Glutamatergic neuron (in vitro differentiated cells): ENCODE measurements at regions not wholly inside any gene's neighbourhood (a gene's known extent, or its start where the extent isn't known, plus 50 kb on each side); places are given as distances from the start of the nearest gene placed in this dataset.
A peak's percentile ranks its signal among the peaks of the same experiment; 100 is the strongest.

Source experiments
- DNase-seq: peaks from one replicate; pipeline ENCODE4 v3.0.0; 2022
- H3K27ac Mint-ChIP-seq: one replicate; pipeline ENCODE4 v1.8.0; 2020; ENCODE audit warnings: mild to moderate bottlenecking, mixed read lengths, inconsistent platforms; ENCODE audit not compliant: unreplicated experiment
- H3K27me3 Mint-ChIP-seq: one replicate; pipeline ENCODE4 v1.8.0; 2020; ENCODE audit warnings: mild to moderate bottlenecking, moderate library complexity, mixed read lengths, inconsistent platforms; ENCODE audit not compliant: unreplicated experiment
- H3K36me3 Mint-ChIP-seq: one replicate; pipeline ENCODE4 v1.8.0; 2020; ENCODE audit warnings: mild to moderate bottlenecking, mixed read lengths, inconsistent platforms; ENCODE audit not compliant: unreplicated experiment
- H3K4me1 Mint-ChIP-seq: one replicate; pipeline ENCODE4 v1.8.0; 2020; ENCODE audit warnings: mild to moderate bottlenecking, low read depth, mixed read lengths, inconsistent platforms; ENCODE audit not compliant: unreplicated experiment
- H3K4me3 Mint-ChIP-seq: one replicate; pipeline ENCODE4 v1.8.0; 2020; ENCODE audit warnings: mild to moderate bottlenecking, mixed read lengths, inconsistent platforms; ENCODE audit not compliant: unreplicated experiment
- H3K9me3 Mint-ChIP-seq: one replicate; pipeline ENCODE4 v1.8.0; 2020; ENCODE audit warnings: mild to moderate bottlenecking, moderate library complexity, mixed read lengths, inconsistent platforms; ENCODE audit not compliant: unreplicated experiment
- CTCF ChIP-seq: fragments of 200-600 bp; sonication (generic); IDR thresholded peaks from one replicate; pipeline ENCODE4 v1.5.0; 2021; ENCODE audit not compliant: partially characterized antibody, unreplicated experiment

GRCh38 chr20:11686820-11687543 lies 230.7 kb upstream of the BTBD3 start:
- no peaks in the 10 kb centered on the region for H3K36me3 Mint-ChIP-seq
- H3K4me1 Mint-ChIP-seq: peaks cover 6% of the 10 kb centered on the region
- peak overlapping the region; percentile 83 for H3K4me3 Mint-ChIP-seq
- no peak overlapping the region for H3K27ac Mint-ChIP-seq
- H3K27me3 Mint-ChIP-seq: no peaks in the 10 kb centered on the region
- peak; percentile 49 for DNase-seq
- TF ChIP-seq CTCF: no peak
- no peaks in the 10 kb centered on the region for H3K9me3 Mint-ChIP-seq

- Mint-ChIP-seq H3K4me3 (peak overlapping the region; percentile 83), H3K36me3 (no peaks in the 10 kb centered on the region), H3K9me3 (no peaks in the 10 kb centered on the region), H3K27me3 (no peaks in the 10 kb centered on the region), H3K27ac (no peak overlapping the region), H3K4me1 (peaks cover 6% of the 10 kb centered on the region)
- DNase-seq: no peak
- no peak for TF ChIP-seq CTCF
Measured at GRCh38 chr20:11687546-11688292, 230.0 kb upstream of the BTBD3 start.

GRCh38 chr20:11689262-11689661 lies 228.4 kb upstream of the BTBD3 start:
- peaks cover 6% of the 10 kb centered on the region for H3K4me1 Mint-ChIP-seq
- no peak for TF ChIP-seq CTCF
- H3K27me3 Mint-ChIP-seq: no peaks in the 10 kb centered on the region
- no peak overlapping the region for H3K27ac Mint-ChIP-seq
- H3K36me3 Mint-ChIP-seq: no peaks in the 10 kb centered on the region
- no peak overlapping the region for H3K4me3 Mint-ChIP-seq
- H3K9me3 Mint-ChIP-seq: no peaks in the 10 kb centered on the region
- no peak for DNase-seq

- Mint-ChIP-seq H3K9me3 (no peaks in the 10 kb centered on the region), H3K4me3 (no peak overlapping the region), H3K4me1 (peaks cover 1% of the 10 kb centered on the region), H3K36me3 (no peaks in the 10 kb centered on the region), H3K27ac (no peak overlapping the region), H3K27me3 (no peaks in the 10 kb centered on the region)
- TF ChIP-seq CTCF: no peak
- no peak for DNase-seq
Measured at GRCh38 chr20:11691766-11692165, 225.9 kb upstream of the BTBD3 start.

GRCh38 chr20:11692567-11692966 lies 225.1 kb upstream of the BTBD3 start:
- no peak overlapping the region for H3K4me3 Mint-ChIP-seq
- no peak for TF ChIP-seq CTCF
- DNase-seq: no peak
- no peaks in the 10 kb centered on the region for H3K27me3 Mint-ChIP-seq
- no peaks in the 10 kb centered on the region for H3K4me1 Mint-ChIP-seq
- H3K36me3 Mint-ChIP-seq: no peaks in the 10 kb centered on the region
- H3K27ac Mint-ChIP-seq: no peak overlapping the region
- no peaks in the 10 kb centered on the region for H3K9me3 Mint-ChIP-seq
